ENCODE measurements at regions not wholly inside any gene's neighbourhood (a gene's known extent, or its start where the extent isn't known, plus 50 kb on each side); places are given as distances from the start of the nearest gene placed in this dataset.
"Not testable (repeated sequence)": the region's sequence is repeated elsewhere in the genome, so short reads cannot be mapped to it uniquely, and the experiment has no call there.

DNA sequence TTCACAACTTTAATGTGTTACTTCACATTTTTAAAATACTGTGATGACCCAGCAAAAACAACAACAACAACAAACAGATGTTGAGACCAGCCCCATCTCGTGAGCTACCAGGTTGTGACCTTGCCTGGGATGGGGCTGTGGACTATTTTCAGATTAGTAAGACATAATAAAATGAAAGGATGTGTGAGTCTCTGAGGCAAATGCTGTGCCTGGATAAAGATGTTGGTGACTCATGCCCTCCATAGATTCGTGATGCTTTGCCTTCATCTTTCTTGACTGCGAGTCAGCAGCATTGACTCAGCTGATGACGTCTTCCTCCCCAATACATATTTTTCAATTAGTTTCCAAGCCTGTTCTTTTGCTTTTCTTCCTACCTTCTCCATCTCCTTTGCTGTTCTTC, 453.0 kb upstream of the CFAP20DC start:
- no peak for DNase-seq (ENCODE audit: low read depth)

DNA sequence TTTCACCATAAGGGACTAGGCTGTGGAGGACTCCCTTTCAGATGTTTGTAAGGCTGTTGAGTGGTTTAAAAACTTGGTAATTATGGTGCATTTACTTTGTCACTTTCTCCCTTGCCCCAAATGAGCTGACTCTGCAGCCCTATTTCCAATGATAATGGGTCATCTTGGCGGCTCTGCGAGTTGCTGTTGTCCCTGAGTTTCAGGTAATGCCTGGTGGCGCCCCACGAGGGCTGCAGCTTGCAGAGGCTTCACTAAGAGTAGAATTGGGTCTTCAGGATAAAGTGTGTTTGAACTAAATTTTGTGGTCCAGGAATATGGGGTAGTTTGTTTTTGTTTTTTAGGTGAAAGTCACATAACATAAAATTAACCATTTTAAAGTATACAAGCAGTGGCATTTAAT, 450.1 kb upstream of the CFAP20DC start:
- DNase-seq (ENCODE audit: low read depth): no peak

DNA sequence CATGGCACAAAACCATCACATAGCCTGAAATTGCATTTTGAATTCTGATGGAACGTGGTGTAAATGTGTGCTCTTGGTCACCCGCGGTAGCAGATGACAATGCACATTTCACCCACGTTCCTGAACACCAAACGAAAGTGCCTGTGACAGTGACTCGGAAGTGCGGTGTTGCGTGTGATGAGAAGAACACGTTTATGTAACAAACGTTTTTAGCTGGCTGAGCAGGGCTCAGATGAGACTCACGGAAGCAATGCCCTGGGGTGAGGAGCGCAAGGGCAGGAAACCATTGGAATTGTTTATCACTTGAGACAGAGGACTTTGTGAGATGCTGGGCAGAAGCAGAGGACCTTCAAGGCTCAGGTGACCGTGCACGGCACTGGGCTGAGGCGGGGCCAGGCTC, 449.2 kb upstream of the CFAP20DC start:
- DNase-seq (ENCODE audit: low read depth): no peak

DNA sequence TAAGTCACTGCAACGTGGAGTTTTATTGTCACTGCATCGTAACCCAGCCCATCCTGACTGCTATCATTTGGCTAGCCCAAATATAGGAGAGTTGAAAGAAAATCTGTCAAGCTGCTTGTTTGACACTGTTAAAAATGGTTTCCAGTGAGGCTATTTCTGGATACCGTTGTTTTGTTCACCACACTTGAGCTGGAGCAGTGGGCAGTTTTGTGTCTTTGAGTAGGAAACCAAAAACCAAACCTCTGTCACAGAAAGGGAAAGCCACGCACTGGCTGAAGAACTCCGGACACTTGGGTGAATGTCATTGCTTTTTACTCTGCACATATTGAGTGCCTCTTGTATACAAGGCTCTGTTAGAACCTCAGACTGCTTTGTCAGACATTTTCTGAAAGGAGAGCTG, 446.4 kb upstream of the CFAP20DC start:
- no peak for DNase-seq (ENCODE audit: low read depth)

DNA sequence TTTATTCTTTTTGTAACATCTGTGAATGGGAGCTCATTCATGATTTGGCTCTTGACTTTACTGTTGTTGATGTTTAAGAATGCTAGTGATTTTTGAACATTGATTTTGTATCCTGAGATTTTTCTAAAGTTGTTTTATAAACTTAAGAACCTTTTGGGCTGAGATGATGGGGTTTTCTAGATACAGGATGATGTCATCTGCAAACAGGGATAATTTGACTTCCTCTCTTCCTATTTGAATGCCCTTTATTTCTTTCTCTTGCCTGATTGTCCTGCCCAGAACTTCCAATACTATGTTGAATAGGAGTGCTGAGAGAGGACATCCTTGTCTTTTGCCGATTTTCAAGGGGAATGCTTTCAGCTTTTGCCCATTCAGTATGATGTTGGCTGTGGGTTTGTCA, 445.1 kb upstream of the CFAP20DC start:
- not testable (repeated sequence) for DNase-seq (ENCODE audit: low read depth)

DNA sequence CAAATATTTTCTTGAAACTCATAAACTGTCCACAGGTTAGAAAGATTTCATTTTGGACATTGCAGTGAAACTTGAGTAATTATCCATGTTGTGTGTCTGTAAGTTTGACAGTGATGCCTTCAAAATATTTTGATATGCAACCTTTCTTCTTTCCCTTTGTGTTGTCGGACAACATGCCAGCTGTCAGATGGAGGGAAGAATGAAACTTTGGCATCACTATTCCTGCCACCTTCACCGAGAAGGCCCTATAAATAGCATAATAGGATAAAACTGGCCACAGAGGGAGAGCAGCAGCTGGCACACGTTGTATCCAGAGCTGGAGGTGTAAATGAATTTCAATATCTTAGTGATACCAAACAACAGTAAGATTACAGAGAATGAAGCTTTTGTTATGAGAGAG, 436.7 kb upstream of the CFAP20DC start:
- DNase-seq (ENCODE audit: low read depth): no peak

DNA sequence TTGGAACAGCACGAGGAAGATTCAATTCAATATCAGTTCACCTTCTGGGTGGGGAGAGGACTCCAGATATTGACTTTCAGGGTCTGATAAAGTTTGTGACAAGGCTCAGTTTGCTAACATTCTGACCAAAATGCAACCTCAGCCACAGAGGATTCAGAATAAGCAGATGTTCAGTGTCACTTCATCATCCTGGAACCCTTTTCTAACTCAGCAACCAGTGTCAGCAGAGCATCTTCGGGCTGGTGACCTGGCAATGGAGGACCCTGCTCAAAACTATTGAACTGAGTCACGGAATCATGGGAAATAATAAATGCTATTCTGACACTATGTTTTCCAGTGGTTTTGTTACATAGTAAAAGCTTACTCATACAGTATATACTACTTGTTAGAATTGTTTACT, 433.4 kb upstream of the CFAP20DC start:
- no peak for DNase-seq (ENCODE audit: low read depth)

DNA sequence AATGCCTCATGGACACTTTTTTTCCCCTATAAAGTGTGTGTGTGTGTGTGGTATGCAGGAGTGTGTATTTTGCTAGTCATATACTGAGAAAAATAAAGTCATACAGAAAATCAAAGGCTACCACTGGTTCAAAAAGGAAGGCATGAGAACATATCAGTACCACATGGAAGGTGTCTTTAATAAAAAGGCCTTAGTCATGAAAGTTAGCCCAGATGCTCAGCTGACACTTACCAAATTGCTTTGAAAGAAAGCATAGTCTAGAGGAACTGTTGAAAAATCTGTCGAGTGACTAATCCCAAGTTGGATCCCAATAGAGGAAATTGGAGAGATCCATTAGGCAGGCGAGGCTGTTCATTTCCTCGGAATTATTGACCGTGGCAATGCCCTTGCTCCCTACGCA, 432.9 kb upstream of the CFAP20DC start:
- DNase-seq (ENCODE audit: low read depth): no peak

DNA sequence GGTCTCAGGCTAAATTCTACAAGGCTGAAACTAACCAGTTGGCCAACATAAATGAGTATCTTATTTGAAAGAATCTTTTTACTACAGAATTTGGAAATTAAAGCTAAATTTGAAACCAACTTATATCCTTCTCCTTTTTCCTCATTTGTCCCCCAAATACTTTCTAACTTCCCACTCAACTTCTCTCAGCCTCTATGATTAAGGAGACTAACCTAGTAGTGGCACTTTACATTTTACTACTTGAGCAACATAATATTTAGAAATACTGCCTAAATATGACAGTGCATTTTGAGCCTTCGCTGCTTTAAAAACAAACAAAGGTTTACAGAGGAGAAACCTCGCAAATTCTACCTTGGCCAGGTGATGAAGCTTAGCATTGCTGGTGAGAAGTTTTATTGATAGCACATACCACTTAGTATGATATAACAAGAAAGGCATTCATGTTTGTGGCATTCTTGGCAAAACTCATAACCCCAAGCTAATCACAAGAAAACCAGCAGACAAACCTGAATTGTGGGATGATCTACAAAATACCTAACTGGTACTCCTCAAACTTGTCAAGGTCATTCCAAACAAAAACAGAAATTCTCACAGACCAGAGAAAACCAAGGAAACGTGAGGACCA, 432.1 kb upstream of the CFAP20DC start:
- no peak for DNase-seq (ENCODE audit: low read depth)

DNA sequence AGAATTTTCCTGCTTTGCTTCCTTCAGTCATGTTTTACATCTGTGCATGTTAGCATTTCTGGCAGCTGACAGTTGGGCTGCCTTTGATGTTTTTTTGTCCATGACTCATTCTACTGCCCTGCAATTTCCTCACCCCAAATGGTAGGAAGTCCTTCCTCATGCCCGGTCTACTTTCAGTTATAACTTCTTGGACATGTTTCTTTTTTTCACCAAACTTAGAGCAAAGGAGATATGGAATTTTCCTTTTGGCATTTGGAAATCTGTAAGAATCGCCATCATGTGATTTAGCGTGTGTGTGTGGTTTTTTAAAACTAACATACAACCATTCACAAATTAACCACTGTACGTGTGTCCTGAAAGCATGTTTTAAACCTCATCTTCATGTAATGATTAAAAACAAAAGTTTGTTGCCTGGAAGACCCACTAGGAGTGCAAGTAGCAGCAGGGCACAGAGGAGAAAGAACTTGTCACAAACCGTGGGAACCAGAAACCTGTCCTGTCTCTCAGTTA, 430.7 kb upstream of the CFAP20DC start:
- DNase-seq (ENCODE audit: low read depth): no peak

DNA sequence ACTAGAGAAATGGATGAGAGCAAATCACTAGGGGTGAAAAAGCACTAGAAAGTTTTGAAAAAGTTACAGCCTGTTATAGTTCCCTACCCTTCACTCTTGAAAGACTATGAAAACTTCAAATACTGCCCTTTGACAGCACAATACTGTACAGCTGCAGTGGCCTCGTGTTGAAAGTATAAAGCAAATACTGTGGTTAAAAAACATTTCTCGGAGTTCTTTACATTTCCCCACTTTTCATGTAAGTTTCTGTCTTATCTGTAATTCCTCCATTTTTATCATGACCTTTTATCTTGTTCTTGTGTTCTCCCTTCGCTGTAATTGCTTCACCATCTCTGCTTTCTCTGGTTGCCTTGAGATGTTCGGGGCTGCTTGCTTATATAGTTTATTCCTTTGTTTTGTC, 423.8 kb upstream of the CFAP20DC start:
- no peak for DNase-seq (ENCODE audit: low read depth)

DNA sequence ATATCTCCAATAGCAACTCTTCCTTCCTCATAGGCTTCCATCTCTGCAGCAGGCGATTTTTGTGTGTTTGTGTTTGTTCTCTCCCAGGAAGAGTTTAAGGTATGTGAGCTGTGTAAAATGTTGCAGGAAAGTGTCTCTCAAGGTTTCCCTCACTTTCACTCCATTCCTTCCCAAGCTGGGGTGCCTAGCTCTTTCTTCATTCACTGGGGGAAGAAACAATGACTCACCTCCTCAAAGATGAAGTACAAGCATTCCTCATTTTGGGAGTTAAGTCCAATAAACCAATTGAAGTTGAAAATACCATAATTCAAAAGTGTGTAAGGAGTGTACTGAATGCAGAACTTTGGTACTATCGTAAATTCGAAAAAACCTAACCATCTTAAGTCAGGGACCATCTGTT, 422.7 kb upstream of the CFAP20DC start:
- no peak for DNase-seq (ENCODE audit: low read depth)

DNA sequence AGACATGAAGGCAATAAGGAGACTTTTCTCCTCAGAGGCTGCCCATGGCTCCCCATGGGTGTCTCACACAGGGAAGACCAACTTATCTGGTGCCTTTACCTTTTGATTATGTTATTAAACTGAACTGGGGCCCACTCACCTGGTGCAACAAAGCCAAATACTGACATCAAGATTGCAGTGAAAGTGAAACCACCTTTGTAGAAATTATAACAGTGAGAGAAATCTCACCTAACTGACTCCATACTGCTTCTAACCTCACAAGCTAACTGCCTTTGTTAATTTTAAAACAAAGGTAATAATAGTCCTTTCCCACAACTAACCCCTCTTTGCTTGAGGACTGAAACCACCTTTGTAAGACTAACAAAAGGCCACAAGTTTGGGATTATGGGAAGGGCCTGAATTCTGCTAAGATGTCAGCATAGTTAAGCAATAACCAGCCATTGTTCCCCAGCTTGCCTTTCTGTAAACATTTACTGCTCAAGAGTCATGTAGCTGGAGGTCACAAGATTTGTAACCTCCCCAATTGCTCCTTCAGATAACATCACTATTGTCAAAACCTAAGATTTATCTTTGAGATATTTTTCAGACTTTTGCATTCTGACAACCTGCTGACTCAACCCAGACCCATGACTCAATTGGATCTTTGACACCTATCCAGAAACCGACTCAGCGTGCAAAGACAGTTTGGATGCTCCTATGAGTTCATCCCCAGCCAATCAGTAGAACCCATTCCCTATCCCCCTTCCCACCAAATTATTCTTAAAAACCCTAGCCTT, 420.3 kb upstream of the CFAP20DC start:
- DNase-seq (ENCODE audit: low read depth): no peak

DNA sequence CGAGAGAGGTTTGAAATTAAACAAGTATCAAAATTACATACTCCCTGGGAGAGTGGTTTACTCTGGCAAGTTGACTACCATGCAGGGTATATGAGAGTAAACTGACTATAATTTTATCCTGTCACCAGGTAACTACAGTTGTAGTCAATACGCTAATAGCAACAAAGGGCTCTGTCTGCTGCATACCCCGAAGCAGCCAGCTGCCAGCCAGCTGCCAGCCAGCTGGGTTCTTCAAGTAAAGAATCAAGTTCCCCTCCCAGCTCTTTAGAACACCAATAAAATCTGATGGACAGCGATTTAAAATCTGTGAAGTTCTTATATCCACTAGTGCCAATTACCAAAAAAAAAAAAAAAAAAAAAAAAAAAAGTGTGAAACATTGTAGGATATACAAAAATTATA, 417.7 kb upstream of the CFAP20DC start:
- DNase-seq (ENCODE audit: low read depth): no peak

DNA sequence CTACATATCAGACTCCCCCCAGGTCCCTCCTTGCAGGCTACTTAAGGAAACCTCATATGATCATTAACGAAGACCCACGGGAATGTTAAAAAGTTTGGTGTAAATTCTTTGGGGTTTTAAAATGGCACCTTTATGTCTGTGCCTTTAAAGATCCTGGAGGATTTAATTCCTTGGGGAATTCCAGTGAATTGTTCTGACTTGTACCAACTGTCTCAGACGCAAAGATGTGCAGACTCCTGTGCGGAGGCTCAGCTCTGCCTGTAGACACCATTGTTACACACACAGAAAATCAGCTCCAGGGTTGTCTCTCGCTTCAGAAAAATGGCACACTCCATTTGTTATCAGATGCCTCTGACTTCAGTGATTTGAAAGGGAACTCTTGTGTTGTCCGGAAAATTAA, 414.4 kb upstream of the CFAP20DC start:
- no peak for DNase-seq (ENCODE audit: low read depth)

DNA sequence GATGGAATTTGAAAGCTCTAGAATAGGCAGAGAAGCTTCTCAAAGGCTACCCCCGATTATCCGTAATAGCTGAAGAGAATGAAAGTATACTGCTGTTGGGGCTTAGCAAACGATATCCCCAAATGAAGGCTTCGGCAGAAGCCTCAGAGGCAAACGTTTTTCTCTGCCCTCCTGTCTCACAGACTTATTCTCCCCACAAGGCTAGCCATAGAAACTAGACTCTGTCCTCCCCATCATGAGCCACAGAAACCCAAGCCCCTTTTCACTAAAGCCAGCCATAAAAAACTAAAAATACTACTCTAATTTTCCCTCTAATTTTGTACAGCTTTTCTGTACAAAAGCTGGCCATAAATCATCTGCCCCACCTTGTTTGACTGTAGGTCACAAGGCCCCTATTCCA, 413.4 kb upstream of the CFAP20DC start:
- no peak for DNase-seq (ENCODE audit: low read depth)

DNA sequence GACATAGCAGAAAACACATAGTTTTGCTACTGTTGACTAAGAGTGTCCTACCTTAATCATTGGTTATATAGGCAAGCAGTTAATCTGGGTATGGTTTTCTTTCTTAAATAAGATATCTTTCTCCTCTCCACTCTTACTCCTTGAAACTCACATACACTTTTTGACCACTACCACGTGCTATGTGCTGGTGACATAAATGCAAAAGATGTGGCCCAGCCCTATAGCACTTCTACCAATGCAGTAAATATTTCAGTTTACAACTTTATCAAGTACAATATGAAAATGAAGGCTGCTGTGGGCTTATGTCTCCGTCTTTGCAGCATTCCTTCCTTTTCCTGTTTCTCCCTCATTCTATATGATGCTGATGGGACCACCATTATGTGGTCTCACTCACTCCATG, 410.2 kb upstream of the CFAP20DC start:
- DNase-seq (ENCODE audit: low read depth): no peak

DNA sequence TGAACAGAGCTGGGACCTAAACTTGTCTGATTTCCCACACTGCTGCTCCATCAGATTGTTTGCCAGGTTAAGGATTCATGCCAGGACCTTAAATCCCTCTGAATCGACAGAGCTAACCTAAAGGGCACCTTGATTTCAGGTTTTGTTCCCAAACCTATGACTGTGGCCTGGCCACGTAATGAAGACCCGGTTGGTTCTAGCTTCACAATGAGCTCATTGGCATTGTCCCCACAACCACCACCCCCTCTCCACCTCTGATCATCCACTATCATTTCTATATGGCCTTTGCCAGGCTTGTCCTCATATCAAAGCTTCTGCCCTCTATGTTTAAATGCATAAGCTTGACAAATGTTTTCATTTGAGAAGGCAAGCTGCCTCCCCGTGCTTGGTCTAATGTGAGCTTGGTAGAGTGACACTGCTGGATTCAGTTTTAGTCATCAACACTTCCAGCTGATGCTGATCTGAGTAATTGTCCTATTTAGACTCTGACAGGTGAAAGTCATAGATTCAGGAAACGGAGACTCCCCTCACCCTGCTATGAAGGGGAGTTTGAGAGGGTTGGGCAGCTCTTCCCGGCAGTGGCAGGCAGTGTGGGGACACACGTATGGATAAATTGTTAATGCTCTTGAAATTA, 407.1 kb upstream of the CFAP20DC start:
- no peak for DNase-seq (ENCODE audit: low read depth)

DNA sequence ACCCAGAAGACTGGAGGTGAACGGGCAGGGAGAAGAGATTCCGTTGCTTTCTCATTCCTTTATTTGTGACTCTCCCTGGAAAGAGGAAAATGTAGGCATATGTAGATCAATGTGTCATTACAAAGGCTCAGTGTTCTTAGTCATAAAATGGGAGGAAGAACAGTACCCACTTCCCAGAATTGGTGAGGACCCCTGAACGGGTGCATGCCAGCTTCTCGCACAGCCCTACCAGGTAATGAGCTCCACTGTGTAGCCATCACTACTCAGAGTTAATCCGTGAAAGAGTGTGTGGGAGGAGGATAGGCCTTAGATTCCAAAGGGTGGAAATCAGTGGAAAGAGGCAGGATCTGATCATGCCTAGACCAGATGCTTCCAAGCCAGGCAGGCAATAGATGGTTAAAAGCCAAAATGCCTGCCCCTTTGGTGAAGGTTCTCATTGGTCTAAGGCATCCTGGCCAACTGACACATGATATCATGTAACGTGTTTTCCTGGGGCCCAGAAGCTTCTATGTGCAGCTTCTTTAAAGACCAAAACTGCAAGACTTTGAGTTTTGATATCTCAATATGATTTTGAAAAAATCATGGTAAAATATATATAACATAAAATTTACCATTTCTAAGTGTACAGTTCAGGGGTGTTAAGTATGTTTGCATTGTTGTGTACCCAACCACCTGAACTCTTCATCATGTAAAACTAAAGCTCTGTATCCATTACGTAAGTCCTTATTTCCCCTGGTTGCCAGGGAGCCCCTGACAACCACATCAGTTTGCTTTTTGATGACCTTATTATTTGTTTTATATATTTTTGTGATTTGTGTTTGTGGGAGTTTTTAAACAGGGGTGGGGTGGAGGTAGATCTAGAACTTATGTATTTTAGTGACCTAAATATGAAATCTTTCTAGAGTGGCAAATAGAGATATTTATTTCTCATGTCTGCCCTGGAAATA, 402.2 kb upstream of the CFAP20DC start:
- DNase-seq (ENCODE audit: low read depth): no peak

DNA sequence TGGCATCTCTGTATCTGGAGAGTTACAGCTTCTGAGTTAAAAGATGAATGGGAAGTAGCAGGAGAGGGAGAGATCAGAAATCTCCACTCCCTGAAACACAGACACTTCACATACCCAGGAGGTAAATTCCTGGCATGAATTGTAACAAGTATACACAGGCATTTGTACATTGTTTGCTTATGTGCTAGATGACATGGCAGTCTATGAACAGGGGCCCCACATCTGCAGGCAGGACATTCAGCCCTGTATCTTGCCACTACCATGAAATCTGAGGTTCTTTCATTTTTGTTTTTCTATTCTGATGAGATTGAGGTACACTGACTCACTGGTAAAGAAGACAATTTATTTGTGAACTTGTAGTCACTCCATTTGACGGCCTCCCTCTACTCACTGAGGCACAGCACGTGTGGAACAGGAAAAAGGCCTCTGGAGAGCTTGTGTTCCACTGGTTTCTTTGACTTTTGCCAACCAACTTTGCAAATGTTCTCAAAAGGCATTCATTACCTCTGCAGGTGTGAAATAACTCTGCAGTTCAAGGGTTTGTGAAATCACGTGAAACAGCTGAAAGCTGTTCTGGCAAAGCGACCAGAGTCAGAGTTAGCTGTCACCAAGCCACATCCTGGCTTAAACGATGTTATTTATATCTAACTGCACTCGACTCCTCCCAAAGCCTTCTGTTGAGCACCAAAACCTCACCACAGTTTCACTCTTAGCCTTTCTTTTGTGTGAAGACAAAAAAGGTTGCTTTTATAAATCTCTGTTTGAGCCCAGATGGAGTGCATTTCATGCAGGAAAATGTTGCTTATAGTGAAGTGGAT, 401.3 kb upstream of the CFAP20DC start:
- peak; percentile 6 for DNase-seq (ENCODE audit: low read depth)

DNA sequence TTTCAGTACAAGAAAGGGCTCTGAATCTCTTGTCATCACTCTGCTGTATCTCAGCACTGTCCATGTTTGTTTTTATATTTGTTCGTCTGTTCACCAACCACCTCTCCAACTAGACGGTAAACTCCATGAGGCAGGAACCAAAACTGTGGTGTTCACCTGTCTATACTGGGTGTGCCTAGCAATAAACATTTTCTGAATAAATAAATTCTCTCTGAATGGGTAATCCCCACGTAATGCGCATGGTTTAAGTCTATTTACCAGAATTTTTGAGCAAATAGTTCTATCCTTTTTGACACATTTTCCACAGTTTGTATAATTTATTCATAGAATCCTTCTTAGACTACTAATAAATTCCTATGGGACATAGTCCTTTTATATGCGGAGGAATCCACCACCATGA, 400.6 kb upstream of the CFAP20DC start:
- DNase-seq (ENCODE audit: low read depth): no peak
